NCI-H446 treated with DMSO at 0.1 percent for 48 hours (cell line): ENCODE measurements at regions not wholly inside any gene's neighbourhood (a gene's known extent, or its start where the extent isn't known, plus 50 kb on each side); places are given as distances from the start of the nearest gene placed in this dataset.

ENCODE experiments used
- DNase-seq: peaks from one replicate; lab custom pipeline; 2025; lab: John Stamatoyannopoulos, UW

- DNase-seq, result no peak
Observed at GRCh38 chr17:33642002-33642401, 348.9 kb upstream of the ASIC2 start.

DNA sequence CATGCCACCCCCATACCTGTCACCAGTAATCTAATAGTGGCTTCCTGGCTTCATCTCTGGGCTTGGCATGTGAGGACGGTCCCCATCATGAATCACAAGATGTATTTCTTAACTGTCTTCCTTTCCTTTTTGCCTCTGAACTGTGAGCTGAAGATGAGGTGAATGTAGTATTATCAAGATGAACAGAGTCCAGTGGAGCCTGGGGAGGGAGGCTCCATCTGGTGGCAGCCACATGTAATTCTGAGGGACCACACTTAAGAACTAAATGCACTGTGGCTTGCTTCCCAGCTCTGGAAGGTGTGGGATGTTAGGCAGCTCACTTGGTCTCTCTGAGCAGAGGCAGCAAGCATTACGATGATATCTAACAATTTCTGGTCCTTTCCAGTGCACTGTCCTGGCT lies 354.9 kb upstream of the ASIC2 start:
- DNase-seq, result no peak

DNA sequence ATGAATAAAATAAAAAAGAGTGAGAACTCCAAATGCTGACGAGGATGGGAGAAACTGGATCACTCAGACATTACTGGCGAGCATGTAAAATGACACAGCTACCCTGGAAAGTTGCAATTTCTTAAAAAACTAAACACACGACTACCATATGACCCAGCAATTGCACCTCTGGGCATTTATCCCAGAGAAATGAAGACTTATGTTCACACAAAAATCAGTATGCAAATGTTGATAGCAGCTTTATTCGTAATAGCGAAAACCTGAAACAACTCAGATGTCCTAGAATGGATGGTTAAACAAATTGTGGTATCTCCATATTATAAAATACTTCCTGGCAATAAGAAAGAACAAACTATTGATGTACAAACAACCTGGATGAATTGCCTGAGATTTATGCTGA lies 357.2 kb upstream of the ASIC2 start:
- no peak for DNase-seq

DNA sequence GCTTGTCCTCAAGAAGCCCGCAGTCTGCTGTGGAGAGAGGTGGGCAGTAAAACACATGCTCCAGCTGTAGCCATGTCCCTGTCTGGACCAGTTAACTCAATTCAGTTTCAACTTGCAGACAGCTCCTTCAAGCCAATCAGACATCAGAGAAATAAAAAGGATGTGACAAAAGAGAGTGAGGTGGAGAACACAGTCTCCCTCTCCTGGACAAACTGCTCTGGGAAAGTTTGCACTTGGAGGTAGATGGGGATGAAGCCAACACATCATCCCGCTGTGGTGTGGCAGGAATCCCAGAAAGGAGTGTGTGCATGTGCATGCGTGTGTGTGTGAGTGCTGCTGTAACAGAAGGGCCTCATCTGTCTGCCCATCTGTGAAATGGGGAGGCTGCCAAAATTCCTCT lies 358.6 kb upstream of the ASIC2 start:
- no peak for DNase-seq

DNA sequence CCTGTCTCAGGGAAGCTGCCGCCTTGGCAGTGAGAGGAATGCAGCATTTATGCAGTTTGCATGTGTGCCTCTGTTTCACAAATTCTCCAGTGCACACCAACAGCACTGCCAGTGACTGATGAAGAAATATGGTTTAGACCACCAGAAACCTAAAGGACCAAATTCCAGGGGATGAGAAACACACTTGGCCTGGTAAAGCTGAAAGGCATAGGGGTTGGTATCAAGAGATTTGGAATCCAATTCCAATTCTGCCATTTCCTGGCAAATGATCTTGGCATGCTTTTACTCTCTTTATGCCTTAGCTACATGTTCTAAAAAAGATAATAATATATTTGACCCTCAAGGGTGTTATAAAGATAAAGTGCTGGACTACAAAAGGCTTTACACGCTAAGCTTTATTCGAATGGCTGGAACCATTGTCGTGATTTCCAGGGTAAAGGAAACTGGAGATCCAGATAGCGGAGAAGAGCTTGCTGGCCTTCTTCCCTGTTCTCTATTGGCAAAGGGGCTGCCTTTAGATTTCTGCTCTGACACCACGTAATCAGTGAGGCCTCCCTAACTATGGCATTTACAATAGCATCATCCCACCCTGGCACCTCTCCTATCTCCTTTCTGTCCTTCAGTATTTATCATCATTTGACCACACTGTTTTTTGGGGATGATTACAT lies 359.8 kb upstream of the ASIC2 start:
- no peak for DNase-seq

DNA sequence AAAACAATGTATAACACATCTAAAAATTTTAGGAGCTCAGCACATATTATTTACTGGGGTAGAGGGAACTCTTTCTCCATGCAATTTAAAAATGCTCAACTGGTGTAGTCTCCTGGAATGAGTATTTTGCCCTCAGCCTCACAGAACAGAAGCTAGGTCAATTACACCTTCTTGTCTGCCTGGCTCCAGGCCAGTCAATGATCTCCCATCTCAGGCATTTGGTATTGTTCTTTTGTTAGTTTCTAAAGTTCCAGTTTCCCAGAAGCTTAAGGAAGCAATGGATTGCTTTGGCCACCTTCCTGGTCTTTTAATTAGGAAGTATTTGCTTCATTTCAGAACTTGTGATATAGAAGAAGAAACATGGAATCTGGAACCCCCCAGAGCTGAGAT lies 360.3 kb upstream of the ASIC2 start:
- DNase-seq, result no peak

DNA sequence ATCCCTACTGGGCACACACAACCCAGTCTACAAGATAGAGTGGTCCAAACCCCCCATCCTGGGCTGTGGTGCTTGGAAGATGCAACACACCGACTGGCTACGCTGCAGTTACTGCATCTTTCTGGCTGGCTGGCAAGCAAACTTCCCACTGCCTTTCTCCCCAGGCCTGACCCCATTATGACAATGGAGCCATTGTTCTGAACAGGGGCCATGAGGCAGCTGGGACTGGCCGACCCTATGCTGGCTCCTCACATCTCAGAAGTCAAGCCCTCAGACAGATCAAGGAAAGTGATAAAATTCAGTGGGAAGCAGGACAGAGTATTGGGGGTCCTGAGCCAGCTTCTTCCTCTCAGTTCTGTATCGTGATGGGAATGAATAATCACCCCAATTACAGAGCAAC lies 364.1 kb upstream of the ASIC2 start:
- no peak for DNase-seq

- no peak for DNase-seq
Observed at GRCh38 chr17:33661975-33662374, 368.9 kb upstream of the ASIC2 start.

- no peak for DNase-seq
Observed at GRCh38 chr17:33664116-33664840, 371.2 kb upstream of the ASIC2 start.

GRCh38 chr17:33667052-33667509 lies 374.0 kb upstream of the ASIC2 start:
- DNase-seq, result no peak

GRCh38 chr17:33667671-33668070 lies 374.6 kb upstream of the ASIC2 start:
- DNase-seq, result no peak

DNA sequence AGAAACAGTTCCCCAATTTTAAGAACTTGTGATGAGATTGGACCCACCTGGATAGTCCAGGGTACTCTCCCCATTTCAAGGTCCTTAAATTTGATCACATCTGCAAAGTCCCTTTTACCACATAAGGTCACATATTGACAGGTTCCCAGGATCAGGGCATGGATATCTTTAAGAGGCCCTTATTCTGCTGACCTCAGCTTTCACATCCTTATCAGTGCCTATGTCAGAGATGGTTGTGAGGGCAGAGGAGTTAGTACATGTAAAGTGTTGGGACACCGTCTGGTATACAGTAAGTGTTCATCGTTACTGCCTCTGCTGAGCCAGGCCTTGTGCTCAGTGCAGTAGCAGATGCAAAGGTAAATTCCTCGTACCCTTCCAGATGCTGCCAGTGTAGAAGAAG lies 375.4 kb upstream of the ASIC2 start:
- DNase-seq, result no peak

GRCh38 chr17:33671491-33671890 lies 378.4 kb upstream of the ASIC2 start:
- DNase-seq, result no peak

GRCh38 chr17:33674685-33675084 lies 381.6 kb upstream of the ASIC2 start:
- peak; percentile 1 for DNase-seq

DNA sequence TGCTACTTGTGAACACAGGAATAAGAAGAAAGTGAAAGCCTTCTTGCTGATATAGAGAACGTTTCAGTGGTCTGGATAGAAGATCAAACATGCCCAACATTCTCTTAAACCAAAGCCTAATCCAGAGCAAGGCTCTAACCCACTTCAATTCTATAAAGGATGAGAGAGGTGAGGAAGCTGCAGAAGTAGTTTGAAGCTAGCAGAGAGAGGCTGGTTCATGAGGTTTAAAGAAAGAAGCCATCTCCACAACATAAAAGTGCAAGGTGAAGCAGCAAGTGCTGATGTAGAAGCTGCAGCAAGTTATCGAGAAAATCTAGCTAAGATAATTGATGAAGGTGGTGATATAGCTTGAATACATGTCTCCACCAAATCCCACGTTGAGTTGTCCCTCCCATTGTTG lies 383.3 kb upstream of the ASIC2 start:
- DNase-seq, result no peak

GRCh38 chr17:33679595-33679994 lies 386.5 kb upstream of the ASIC2 start:
- no peak for DNase-seq

DNA sequence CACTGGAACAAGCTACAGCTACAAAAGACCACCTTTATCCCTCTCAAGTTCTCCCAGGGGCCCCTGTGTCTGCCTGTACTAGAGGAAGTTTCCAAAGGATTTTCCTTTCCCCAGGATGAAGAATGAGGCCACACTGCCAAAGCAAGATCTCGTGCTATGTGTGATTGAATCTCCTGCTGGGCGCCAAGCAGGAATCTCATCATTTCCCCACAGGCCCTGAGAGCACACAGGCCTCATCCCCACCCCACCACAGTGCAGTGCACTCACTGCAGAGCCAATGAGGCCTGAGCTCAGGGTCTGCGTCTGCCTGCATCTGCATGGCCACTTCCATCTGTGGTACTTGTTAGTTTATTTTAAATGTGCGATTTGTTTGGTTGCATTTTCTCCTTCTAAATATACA lies 387.4 kb upstream of the ASIC2 start:
- DNase-seq, result no peak

DNA sequence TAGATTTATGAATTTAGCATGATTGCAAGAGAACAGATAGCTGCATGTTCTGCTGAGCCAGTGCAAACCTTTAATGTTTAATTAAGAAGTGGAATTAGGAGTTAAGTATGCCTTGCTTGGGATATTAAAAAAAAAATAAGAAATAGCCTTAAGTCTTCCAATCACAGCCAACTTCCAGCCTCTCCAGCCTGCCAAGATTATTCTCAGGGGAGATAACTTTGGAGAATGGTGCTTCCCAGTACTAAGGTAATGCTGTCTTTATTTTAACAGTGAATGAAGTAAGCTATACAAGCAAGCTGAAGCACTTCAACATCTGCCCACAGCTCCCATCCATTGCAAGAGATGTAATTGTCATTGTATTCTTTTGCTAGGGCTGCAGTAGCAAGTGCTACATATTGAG lies 389.5 kb upstream of the ASIC2 start:
- DNase-seq, result no peak

- DNase-seq, result no peak
Observed at GRCh38 chr17:33684735-33685134, 391.6 kb upstream of the ASIC2 start.

- no peak for DNase-seq
Observed at GRCh38 chr17:33686171-33686570, 393.1 kb upstream of the ASIC2 start.

DNA sequence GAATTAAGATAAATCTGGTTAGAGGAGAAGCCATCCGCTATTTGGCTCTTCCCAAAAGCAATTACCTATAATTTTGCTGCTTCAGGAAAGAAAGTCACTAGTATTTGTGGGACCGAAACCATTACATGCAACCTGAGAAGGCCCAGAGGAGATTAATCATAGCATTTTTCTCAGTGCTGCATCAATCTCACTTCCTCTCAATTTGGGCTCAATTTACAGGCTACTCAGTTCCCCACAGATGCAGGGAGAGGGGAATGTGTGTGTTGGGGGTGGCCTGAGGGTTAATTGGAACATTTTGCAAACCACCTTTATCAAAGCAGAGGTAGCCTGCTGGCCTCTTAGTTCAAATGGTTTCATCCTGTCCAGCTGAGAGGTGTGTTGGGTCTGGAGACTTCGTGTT lies 394.7 kb upstream of the ASIC2 start:
- no peak for DNase-seq

DNA sequence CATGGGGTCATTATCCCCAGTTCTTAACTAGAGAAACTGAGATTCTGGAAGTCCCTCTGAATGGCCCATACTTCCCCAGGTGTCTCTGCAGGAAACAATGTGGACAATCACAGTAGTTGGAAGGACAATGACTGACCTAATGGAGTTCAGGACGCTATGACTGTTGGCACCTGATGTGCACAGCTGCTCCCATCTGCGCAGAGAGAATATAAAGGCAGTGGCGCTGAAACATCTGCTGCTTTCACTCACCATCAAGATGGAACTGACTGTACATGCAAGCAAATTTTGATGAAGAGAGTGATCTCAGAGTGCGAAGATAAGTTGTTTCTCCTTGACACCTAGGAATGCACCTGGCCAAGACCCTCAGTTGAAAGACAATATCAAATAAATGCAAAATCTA lies 395.7 kb upstream of the ASIC2 start:
- no peak for DNase-seq

DNA sequence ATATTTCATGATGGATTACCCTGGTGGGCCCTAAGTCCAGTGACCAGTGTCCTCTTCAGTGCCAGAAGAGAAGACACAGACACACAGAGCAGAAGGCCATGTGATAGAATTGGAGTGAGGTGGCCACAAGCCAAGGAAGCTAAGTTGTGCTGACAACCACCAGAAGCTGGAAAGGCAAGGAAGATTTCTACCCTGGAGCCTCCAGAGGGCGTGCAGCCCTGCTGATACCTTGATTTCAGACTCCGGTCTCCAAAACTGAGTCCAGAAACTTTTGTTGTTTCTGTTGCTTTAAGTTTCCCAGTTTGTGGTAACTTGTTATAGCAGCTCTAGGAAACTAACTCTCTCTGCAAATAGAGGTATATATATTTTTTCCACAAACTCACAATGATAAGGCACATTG lies 396.6 kb upstream of the ASIC2 start:
- DNase-seq, result no peak

DNA sequence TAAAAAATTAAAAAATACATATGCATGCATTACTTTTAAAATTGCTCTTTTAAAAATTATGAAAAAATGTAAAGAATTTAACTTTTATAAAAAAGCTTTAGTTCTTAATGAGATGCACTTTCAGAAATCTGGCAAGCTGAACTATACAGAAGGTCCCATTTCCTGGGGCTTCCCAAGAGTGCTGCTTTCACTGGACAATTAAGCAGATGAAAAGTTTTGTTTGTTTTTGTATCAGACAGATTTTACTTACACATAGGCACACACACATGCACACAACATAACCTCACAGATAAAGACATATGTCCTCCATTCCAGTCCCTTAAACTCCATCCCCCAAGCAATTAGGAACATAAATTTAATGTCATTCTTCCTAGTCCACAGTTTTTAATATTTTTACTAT lies 402.3 kb upstream of the ASIC2 start:
- no peak for DNase-seq
